ENCODE measurements at regions not wholly inside any gene's neighbourhood (a gene's known extent, or its start where the extent isn't known, plus 50 kb on each side); places are given as distances from the start of the nearest gene placed in this dataset.

GRCh38 chr4:128709268-128709667 is 100.2 kb upstream of the JADE1 start:
- TF ChIP-seq CTCF (IDR thresholded peaks at IDR 0.05) (no peak), POLR2A (IDR thresholded peaks at IDR 0.05) (no peak)

Measured in upper lobe of left lung (tissue), 4 donors.